ENCODE measurements at regions not wholly inside any gene's neighbourhood (a gene's known extent, or its start where the extent isn't known, plus 50 kb on each side); places are given as distances from the start of the nearest gene placed in this dataset.

- DNase-seq (ENCODE audit: low spot score) = no peak
- no peak overlapping the region for H3K27ac ChIP-seq
- no peak for TF ChIP-seq CTCF (IDR thresholded peaks at IDR 0.05)
- no peak overlapping the region for H3K4me3 ChIP-seq
Observed at GRCh38 chr18:2420367-2420766, 150.9 kb downstream of the METTL4 start.

GRCh38 chr18:2423761-2424160, 147.5 kb downstream of the METTL4 start:
- Histone ChIP-seq H3K4me3 (no peak overlapping the region), H3K27ac (no peak overlapping the region)
- TF ChIP-seq CTCF (IDR thresholded peaks at IDR 0.05) = no peak
- no peak for DNase-seq (ENCODE audit: low spot score)

- TF ChIP-seq CTCF (IDR thresholded peaks at IDR 0.05) = no peak
- no peak overlapping the region for H3K4me3 ChIP-seq
- no peak overlapping the region for H3K27ac ChIP-seq
- DNase-seq (ENCODE audit: low spot score) = no peak
Observed at GRCh38 chr18:2424420-2424819, 146.9 kb downstream of the METTL4 start.

- no peak for DNase-seq (ENCODE audit: low spot score)
- Histone ChIP-seq H3K4me3 (no peak overlapping the region), H3K27ac (no peak overlapping the region)
- TF ChIP-seq CTCF (IDR thresholded peaks at IDR 0.05) = no peak
Observed at GRCh38 chr18:2425426-2426317, 145.6 kb downstream of the METTL4 start.

GRCh38 chr18:2430191-2430590, 141.1 kb downstream of the METTL4 start:
- no peak overlapping the region for H3K4me3 ChIP-seq
- TF ChIP-seq CTCF (IDR thresholded peaks at IDR 0.05) = no peak
- DNase-seq (ENCODE audit: low spot score) = no peak
- H3K27ac ChIP-seq = no peak overlapping the region

GRCh38 chr18:2431806-2432205, 139.5 kb downstream of the METTL4 start:
- Histone ChIP-seq H3K4me3 (no peak overlapping the region), H3K27ac (no peak overlapping the region)
- DNase-seq (ENCODE audit: low spot score) = no peak
- TF ChIP-seq CTCF (IDR thresholded peaks at IDR 0.05) = no peak

- no peak for TF ChIP-seq CTCF (IDR thresholded peaks at IDR 0.05)
- DNase-seq (ENCODE audit: low spot score) = no peak
- H3K27ac ChIP-seq = no peak overlapping the region
- H3K4me3 ChIP-seq = no peak overlapping the region
Observed at GRCh38 chr18:2433366-2433765, 137.9 kb downstream of the METTL4 start.
